ENCODE measurements at regions not wholly inside any gene's neighbourhood (a gene's known extent, or its start where the extent isn't known, plus 50 kb on each side); places are given as distances from the start of the nearest gene placed in this dataset.

- TF ChIP-seq POLR2A (IDR thresholded peaks at IDR 0.05) (no peak), EP300 (IDR thresholded peaks at IDR 0.05; ENCODE audit: low read depth) (no peak), CTCF (IDR thresholded peaks at IDR 0.05) (no peak)
Observed at GRCh38 chr4:11297627-11298026, 131.1 kb downstream of the HS3ST1 start.
